Activated CD4-positive, CD25-positive, alpha-beta regulatory T cell (primary cell): ENCODE measurements at regions not wholly inside any gene's neighbourhood (a gene's known extent, or its start where the extent isn't known, plus 50 kb on each side); places are given as distances from the start of the nearest gene placed in this dataset.
"Not testable (repeated sequence)": the region's sequence is repeated elsewhere in the genome, so short reads cannot be mapped to it uniquely, and the experiment has no call there.

ENCODE experiments used
- DNase-seq, 4 experiments: peaks; one replicate each; lab custom pipeline; 2025; lab: John Stamatoyannopoulos, UW

- no peak for DNase-seq
Observed at GRCh38 chr12:116430911-116431565, 128.1 kb upstream of the MAP1LC3B2 start.

- DNase-seq, result no peak
Observed at GRCh38 chr12:116431677-116432300, 127.4 kb upstream of the MAP1LC3B2 start.

GRCh38 chr12:116432314-116432750 lies 126.8 kb upstream of the MAP1LC3B2 start:
- no peak for DNase-seq

GRCh38 chr12:116433249-116433648 lies 125.9 kb upstream of the MAP1LC3B2 start:
- DNase-seq, result no peak

GRCh38 chr12:116434155-116435011 lies 124.8 kb upstream of the MAP1LC3B2 start:
- no peak for DNase-seq

- no peak for DNase-seq
Observed at GRCh38 chr12:116435984-116436383, 123.2 kb upstream of the MAP1LC3B2 start.

GRCh38 chr12:116436561-116437249 lies 122.5 kb upstream of the MAP1LC3B2 start:
- no peak for DNase-seq

GRCh38 chr12:116441292-116441691 lies 117.9 kb upstream of the MAP1LC3B2 start:
- no peak for DNase-seq

GRCh38 chr12:116442304-116442703 lies 116.9 kb upstream of the MAP1LC3B2 start:
- DNase-seq, result no peak

- DNase-seq, result no peak
Observed at GRCh38 chr12:116442946-116443345, 116.2 kb upstream of the MAP1LC3B2 start.

- no peak for DNase-seq
Observed at GRCh38 chr12:116443821-116444589, 115.2 kb upstream of the MAP1LC3B2 start.

- no peak for DNase-seq
Observed at GRCh38 chr12:116444590-116444943, 114.6 kb upstream of the MAP1LC3B2 start.

- DNase-seq, result no peak
Observed at GRCh38 chr12:116448165-116448739, 110.9 kb upstream of the MAP1LC3B2 start.

- DNase-seq, result no peak
Observed at GRCh38 chr12:116450406-116450910, 108.7 kb upstream of the MAP1LC3B2 start.

- not testable (repeated sequence) for DNase-seq
Observed at GRCh38 chr12:116452975-116453374, 106.2 kb upstream of the MAP1LC3B2 start.

- DNase-seq, result no peak
Observed at GRCh38 chr12:116453631-116454030, 105.5 kb upstream of the MAP1LC3B2 start.

GRCh38 chr12:116454076-116454475 lies 105.1 kb upstream of the MAP1LC3B2 start:
- DNase-seq, result no peak

GRCh38 chr12:116454950-116455447 lies 104.2 kb upstream of the MAP1LC3B2 start:
- no peak for DNase-seq

- no peak for DNase-seq
Observed at GRCh38 chr12:116455540-116456329, 103.4 kb upstream of the MAP1LC3B2 start.
